ENCODE measurements at regions not wholly inside any gene's neighbourhood (a gene's known extent, or its start where the extent isn't known, plus 50 kb on each side); places are given as distances from the start of the nearest gene placed in this dataset.

DNA sequence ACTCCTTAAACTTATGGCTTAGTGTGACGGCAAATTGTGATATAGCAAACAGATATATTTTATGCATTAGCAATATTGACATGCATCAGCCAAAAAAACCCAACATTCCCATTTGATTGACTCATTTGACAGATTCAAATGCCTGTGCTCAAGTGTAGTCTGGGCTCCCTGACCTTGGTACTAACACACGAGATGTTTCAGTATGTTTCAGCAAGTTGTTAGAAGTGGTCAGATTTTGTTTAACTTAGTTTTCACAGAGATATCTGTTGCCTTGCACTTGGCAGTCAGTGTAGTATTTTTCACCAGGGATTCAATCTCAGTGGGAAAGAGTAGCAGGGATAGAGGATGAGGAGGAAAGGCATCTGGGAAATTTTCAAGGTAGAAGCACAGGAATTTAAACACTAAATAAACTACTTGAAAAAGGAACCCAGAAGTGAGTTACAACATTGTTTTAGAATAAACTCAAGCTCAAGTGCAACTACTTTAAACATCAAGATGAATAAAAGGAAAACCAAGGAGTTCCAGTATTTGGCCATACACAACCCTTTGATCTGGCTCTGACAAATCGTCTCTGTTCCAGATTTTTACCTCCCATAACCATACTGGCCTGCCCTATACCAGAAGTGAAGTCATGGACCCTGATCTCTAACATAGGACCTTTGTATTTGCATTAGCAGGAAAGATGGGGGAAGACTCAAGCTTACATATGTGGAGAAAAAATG lies 56.5 kb upstream of the BLID start:
- TF ChIP-seq, protein P1, sequence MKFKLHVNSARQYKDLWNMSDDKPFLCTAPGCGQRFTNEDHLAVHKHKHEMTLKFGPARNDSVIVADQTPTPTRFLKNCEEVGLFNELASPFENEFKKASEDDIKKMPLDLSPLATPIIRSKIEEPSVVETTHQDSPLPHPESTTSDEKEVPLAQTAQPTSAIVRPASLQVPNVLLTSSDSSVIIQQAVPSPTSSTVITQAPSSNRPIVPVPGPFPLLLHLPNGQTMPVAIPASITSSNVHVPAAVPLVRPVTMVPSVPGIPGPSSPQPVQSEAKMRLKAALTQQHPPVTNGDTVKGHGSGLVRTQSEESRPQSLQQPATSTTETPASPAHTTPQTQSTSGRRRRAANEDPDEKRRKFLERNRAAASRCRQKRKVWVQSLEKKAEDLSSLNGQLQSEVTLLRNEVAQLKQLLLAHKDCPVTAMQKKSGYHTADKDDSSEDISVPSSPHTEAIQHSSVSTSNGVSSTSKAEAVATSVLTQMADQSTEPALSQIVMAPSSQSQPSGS (CRISPR knock-in tag; IDR thresholded peaks at IDR 0.05; ENCODE audit: borderline replicate concordance, low read depth): no peak
- no peak for TF ChIP-seq HMGA2 (CRISPR knock-in tag; IDR thresholded peaks at IDR 0.05)
- no peak for TF ChIP-seq NFE2L1 (CRISPR knock-in tag; IDR thresholded peaks at IDR 0.05)
- TF ChIP-seq TEAD1 (CRISPR knock-in tag; IDR thresholded peaks at IDR 0.05): no peak
- TF ChIP-seq, protein P2, sequence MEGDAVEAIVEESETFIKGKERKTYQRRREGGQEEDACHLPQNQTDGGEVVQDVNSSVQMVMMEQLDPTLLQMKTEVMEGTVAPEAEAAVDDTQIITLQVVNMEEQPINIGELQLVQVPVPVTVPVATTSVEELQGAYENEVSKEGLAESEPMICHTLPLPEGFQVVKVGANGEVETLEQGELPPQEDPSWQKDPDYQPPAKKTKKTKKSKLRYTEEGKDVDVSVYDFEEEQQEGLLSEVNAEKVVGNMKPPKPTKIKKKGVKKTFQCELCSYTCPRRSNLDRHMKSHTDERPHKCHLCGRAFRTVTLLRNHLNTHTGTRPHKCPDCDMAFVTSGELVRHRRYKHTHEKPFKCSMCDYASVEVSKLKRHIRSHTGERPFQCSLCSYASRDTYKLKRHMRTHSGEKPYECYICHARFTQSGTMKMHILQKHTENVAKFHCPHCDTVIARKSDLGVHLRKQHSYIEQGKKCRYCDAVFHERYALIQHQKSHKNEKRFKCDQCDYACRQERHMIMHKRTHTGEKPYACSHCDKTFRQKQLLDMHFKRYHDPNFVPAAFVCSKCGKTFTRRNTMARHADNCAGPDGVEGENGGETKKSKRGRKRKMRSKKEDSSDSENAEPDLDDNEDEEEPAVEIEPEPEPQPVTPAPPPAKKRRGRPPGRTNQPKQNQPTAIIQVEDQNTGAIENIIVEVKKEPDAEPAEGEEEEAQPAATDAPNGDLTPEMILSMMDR (IDR thresholded peaks at IDR 0.05): no peak
- TF ChIP-seq, protein P3, sequence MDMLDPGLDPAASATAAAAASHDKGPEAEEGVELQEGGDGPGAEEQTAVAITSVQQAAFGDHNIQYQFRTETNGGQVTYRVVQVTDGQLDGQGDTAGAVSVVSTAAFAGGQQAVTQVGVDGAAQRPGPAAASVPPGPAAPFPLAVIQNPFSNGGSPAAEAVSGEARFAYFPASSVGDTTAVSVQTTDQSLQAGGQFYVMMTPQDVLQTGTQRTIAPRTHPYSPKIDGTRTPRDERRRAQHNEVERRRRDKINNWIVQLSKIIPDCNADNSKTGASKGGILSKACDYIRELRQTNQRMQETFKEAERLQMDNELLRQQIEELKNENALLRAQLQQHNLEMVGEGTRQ (CRISPR knock-in tag; IDR thresholded peaks at IDR 0.05): no peak
- TF ChIP-seq, protein P4, sequence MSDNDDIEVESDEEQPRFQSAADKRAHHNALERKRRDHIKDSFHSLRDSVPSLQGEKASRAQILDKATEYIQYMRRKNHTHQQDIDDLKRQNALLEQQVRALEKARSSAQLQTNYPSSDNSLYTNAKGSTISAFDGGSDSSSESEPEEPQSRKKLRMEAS (CRISPR knock-in tag; IDR thresholded peaks at IDR 0.05): no peak
- no peak for TF ChIP-seq FOXK1 (CRISPR knock-in tag; IDR thresholded peaks at IDR 0.05)
- TF ChIP-seq JUN (CRISPR knock-in tag; IDR thresholded peaks at IDR 0.05): no peak
- TF ChIP-seq SP1 (CRISPR knock-in tag; conservative IDR thresholded peaks at IDR 0.05): no peak
- TF ChIP-seq FOXJ3 (CRISPR knock-in tag; IDR thresholded peaks at IDR 0.05; ENCODE audit: borderline replicate concordance): no peak
- no peak for TF ChIP-seq MYBL2 (CRISPR knock-in tag; IDR thresholded peaks at IDR 0.05)
- no peak for TF ChIP-seq TCF7 (CRISPR knock-in tag; IDR thresholded peaks at IDR 0.05; ENCODE audit: low read depth)
- TF ChIP-seq, protein P5, sequence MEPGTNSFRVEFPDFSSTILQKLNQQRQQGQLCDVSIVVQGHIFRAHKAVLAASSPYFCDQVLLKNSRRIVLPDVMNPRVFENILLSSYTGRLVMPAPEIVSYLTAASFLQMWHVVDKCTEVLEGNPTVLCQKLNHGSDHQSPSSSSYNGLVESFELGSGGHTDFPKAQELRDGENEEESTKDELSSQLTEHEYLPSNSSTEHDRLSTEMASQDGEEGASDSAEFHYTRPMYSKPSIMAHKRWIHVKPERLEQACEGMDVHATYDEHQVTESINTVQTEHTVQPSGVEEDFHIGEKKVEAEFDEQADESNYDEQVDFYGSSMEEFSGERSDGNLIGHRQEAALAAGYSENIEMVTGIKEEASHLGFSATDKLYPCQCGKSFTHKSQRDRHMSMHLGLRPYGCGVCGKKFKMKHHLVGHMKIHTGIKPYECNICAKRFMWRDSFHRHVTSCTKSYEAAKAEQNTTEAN (CRISPR knock-in tag; IDR thresholded peaks at IDR 0.05): no peak

Data from WTC11 (cell line).